ENCODE measurements at regions not wholly inside any gene's neighbourhood (a gene's known extent, or its start where the extent isn't known, plus 50 kb on each side); places are given as distances from the start of the nearest gene placed in this dataset.

DNA sequence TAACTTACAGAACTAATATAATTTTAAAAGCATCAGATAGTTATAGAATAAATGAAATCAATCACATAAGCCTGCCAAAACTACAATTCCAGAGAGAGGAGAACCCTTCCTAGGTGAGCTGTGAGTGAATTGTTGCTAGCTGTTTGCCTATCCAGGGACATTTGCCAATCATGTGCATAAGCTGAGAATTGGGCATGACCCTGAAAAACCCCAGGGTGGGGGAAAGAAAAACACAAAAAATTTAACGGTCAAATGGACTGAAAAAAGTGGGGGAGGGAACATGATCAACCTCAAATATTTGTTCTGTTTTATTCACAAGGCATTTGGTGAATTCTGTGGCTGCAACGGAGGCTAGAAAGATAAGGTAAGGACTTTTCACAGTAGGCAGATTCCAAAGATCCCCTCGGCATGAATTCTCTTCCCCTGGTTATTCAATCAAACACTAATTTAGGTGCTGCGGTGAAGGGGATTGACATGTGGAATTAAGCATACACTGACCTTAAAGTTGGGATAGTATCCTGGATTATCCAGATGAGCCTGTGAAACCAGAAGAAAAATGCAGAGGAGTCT lies 203.9 kb upstream of the RGPD4 start:
- Mint-ChIP-seq H3K9me3 (peaks cover 6% of the 10 kb centered on the region), H3K27me3 (no peaks in the 10 kb centered on the region), H3K36me3 (ENCODE audit: low read depth) (no peaks in the 10 kb centered on the region), H3K27ac (no peak overlapping the region), H3K4me1 (no peaks in the 10 kb centered on the region), H3K4me3 (no peak overlapping the region)
- intact Hi-C loops (cut with micrococcal nuclease), result no loop called here
- DNase-seq, result no peak

GRCh38 chr2:107625982-107626381 lies 200.7 kb upstream of the RGPD4 start:
- intact Hi-C loops (cut with micrococcal nuclease), result no loop called here
- no peaks in the 10 kb centered on the region for H3K27me3 Mint-ChIP-seq
- H3K27ac Mint-ChIP-seq, result no peak overlapping the region
- H3K36me3 Mint-ChIP-seq (ENCODE audit: low read depth), result no peaks in the 10 kb centered on the region
- DNase-seq, result no peak
- H3K4me1 Mint-ChIP-seq, result no peaks in the 10 kb centered on the region
- H3K4me3 Mint-ChIP-seq, result no peak overlapping the region
- H3K9me3 Mint-ChIP-seq, result peaks cover 4% of the 10 kb centered on the region

- Mint-ChIP-seq H3K36me3 (ENCODE audit: low read depth) (no peaks in the 10 kb centered on the region), H3K4me3 (no peak overlapping the region), H3K4me1 (no peaks in the 10 kb centered on the region), H3K9me3 (peaks cover 4% of the 10 kb centered on the region), H3K27ac (no peak overlapping the region), H3K27me3 (no peaks in the 10 kb centered on the region)
- intact Hi-C loops (cut with micrococcal nuclease), result no loop called here
- DNase-seq, result no peak
Observed at GRCh38 chr2:107627164-107627563, 199.5 kb upstream of the RGPD4 start.

DNA sequence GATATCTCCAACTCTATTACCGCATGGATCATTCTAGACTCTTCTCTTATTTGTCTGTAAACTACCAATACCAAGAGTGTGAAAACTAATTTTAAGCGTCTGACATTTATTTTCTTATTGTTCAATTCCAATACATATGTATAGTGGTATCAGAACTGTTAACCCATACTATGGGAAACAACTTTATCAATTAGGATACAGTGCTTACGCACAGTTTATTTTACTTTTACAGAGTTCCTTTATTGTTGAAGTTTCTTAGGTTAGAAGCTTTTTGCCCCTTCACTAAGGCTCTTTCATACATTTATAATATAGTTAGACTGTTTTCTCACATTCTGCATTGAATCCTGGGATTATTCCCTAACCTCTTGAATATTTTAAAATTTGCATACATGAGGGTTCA lies 198.8 kb upstream of the RGPD4 start:
- Mint-ChIP-seq H3K27ac (no peak overlapping the region), H3K4me1 (no peaks in the 10 kb centered on the region), H3K27me3 (no peaks in the 10 kb centered on the region), H3K9me3 (peaks cover 4% of the 10 kb centered on the region), H3K4me3 (no peak overlapping the region), H3K36me3 (ENCODE audit: low read depth) (no peaks in the 10 kb centered on the region)
- no peak for DNase-seq
- intact Hi-C loops (cut with micrococcal nuclease), result no loop called here

DNA sequence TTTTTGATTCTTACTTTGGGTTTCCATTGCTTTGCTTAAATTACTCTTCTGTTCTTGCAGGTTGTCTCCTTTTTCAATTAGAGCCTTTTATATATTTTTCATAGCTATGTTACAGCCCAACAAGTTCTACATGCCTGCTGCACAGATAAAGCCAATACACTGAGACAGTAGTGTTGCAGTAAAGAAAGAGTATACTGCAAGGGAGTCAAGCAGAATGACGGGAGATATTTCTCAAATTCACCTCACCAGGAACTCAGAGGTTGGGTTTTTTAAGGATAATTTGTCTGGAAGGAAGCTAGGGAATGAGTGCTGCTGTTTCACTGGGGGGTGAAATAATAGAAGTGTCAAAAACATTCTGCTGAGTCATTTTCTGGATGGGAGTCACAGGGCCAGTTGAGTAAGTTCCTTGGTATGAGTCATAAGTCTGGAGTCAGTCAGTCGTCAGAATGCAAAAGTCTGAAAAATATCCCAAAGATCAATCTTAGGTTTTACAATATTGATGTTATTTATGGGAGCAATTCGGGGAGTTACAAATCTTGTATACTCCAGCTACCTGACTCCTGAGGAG lies 193.0 kb upstream of the RGPD4 start:
- Mint-ChIP-seq H3K27ac (no peak overlapping the region), H3K36me3 (ENCODE audit: low read depth) (no peaks in the 10 kb centered on the region), H3K9me3 (peaks cover 3% of the 10 kb centered on the region), H3K4me1 (no peaks in the 10 kb centered on the region), H3K4me3 (no peak overlapping the region), H3K27me3 (no peaks in the 10 kb centered on the region)
- no peak for DNase-seq
- intact Hi-C loops (cut with micrococcal nuclease), result no loop called here

GRCh38 chr2:107634172-107634571 lies 192.5 kb upstream of the RGPD4 start:
- H3K27me3 Mint-ChIP-seq, result no peaks in the 10 kb centered on the region
- H3K4me1 Mint-ChIP-seq, result no peaks in the 10 kb centered on the region
- H3K4me3 Mint-ChIP-seq, result no peak overlapping the region
- no peaks in the 10 kb centered on the region for H3K36me3 Mint-ChIP-seq (ENCODE audit: low read depth)
- no peak overlapping the region for H3K27ac Mint-ChIP-seq
- no peak for DNase-seq
- intact Hi-C loops (cut with micrococcal nuclease), result no loop called here
- peaks cover 3% of the 10 kb centered on the region for H3K9me3 Mint-ChIP-seq

DNA sequence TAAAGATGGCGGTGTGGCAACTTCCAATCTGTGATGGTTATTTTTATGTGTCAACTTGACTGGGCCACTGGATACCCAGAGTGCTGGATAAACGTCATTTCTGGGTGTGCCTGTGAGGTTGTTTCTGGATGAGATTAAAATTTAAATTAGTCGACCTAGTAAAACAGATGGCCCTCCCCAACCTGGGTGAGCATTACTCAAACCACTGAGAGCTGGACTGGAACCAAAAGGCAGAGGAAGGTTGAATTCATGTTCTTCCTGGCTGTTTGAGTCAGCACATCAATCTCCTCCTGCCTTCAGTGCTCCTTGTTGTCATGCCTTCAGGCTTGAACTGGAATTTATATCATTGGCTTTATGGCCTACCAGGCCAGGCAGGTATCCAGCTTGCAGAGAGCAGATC lies 190.8 kb upstream of the RGPD4 start:
- H3K9me3 Mint-ChIP-seq, result peaks cover 3% of the 10 kb centered on the region

GRCh38 chr2:107645586-107645985 lies 181.1 kb upstream of the RGPD4 start:
- H3K4me1 Mint-ChIP-seq, result no peaks in the 10 kb centered on the region
- no peak overlapping the region for H3K27ac Mint-ChIP-seq
- no peaks in the 10 kb centered on the region for H3K36me3 Mint-ChIP-seq (ENCODE audit: low read depth)
- H3K4me3 Mint-ChIP-seq, result no peak overlapping the region
- intact Hi-C loops (cut with micrococcal nuclease), result no loop called here
- peaks cover 16% of the 10 kb centered on the region for H3K9me3 Mint-ChIP-seq
- H3K27me3 Mint-ChIP-seq, result no peaks in the 10 kb centered on the region
- no peak for DNase-seq

More for the DNA sequence above, 190.8 kb upstream of the RGPD4 start:
- no peaks in the 10 kb centered on the region for H3K4me1 Mint-ChIP-seq
- intact Hi-C loops (cut with micrococcal nuclease), result no loop called here
- no peak overlapping the region for H3K27ac Mint-ChIP-seq
- DNase-seq, result no peak
- no peaks in the 10 kb centered on the region for H3K36me3 Mint-ChIP-seq (ENCODE audit: low read depth)
- H3K27me3 Mint-ChIP-seq, result no peaks in the 10 kb centered on the region
- H3K4me3 Mint-ChIP-seq, result no peak overlapping the region

DNA sequence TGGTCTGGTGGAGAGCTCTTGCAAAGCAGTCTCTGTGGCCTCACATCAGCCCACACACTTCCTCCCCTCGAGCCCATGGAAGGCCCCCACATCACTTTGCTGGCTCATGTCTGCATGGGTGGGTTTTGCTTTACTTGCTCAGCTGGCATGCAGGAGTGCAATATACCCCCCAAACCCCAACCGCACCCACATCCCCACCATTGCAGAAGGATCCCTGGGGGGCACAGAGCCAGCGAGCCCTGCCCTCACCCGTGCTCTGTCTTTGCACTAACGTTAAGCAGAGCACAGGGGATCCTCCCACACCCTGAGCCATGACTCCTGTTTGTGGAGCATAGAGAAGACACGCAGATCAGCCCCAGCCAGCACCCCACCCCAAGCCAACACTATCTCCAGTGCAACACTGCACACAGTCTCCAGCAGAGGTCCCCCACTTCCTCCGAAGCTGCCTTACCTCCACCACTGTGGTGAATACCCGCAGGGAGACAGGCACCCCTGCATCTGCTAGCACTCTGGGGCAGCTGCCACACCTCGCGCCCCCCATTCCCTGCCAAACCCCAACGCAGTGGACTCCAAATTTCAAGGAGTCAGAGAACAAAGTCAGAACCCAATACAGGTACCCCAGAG lies 177.8 kb upstream of the RGPD4 start:
- Mint-ChIP-seq H3K36me3 (ENCODE audit: low read depth) (no peaks in the 10 kb centered on the region), H3K4me1 (no peaks in the 10 kb centered on the region), H3K27me3 (no peaks in the 10 kb centered on the region)

GRCh38 chr2:107657049-107657448 lies 169.6 kb upstream of the RGPD4 start:
- no peak for DNase-seq
- Mint-ChIP-seq H3K4me3 (no peak overlapping the region), H3K36me3 (ENCODE audit: low read depth) (no peaks in the 10 kb centered on the region), H3K27ac (no peak overlapping the region), H3K4me1 (no peaks in the 10 kb centered on the region), H3K9me3 (no peaks in the 10 kb centered on the region), H3K27me3 (no peaks in the 10 kb centered on the region)
- intact Hi-C loops (cut with micrococcal nuclease), result no loop called here

More for the DNA sequence above, 177.8 kb upstream of the RGPD4 start:
- no peak overlapping the region for H3K4me3 Mint-ChIP-seq
- intact Hi-C loops (cut with micrococcal nuclease), result no loop called here
- peaks cover 12% of the 10 kb centered on the region for H3K9me3 Mint-ChIP-seq
- no peak overlapping the region for H3K27ac Mint-ChIP-seq
- DNase-seq, result no peak

- H3K4me3 Mint-ChIP-seq, result no peak overlapping the region
- intact Hi-C loops (cut with micrococcal nuclease), result no loop called here
- no peaks in the 10 kb centered on the region for H3K4me1 Mint-ChIP-seq
- H3K9me3 Mint-ChIP-seq, result no peaks in the 10 kb centered on the region
- DNase-seq, result no peak
- no peak overlapping the region for H3K27ac Mint-ChIP-seq
- no peaks in the 10 kb centered on the region for H3K27me3 Mint-ChIP-seq
- H3K36me3 Mint-ChIP-seq (ENCODE audit: low read depth), result no peaks in the 10 kb centered on the region
Observed at GRCh38 chr2:107663632-107664031, 163.1 kb upstream of the RGPD4 start.

DNA sequence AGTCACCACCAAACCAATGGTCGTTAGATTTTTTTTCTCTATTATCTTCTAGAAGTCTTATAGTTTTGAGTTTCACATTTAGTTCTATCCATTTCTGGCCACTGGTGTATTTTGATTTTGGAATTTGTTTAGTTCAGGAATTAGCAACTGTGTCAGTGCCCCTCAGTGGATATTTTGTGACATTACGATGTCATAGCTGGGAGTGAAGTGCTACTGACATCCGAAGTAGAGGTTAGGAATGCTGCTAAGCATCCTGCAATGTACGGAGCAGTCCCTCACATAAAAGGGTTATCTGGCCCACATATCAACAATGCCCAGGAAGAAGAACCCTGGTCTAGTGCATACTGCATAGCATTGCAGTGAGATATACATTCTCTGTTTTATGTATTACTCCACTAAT lies 157.4 kb upstream of the RGPD4 start:
- no peak overlapping the region for H3K4me3 Mint-ChIP-seq
- no peak for DNase-seq
- H3K27ac Mint-ChIP-seq, result no peak overlapping the region
- no peaks in the 10 kb centered on the region for H3K27me3 Mint-ChIP-seq
- no peaks in the 10 kb centered on the region for H3K36me3 Mint-ChIP-seq (ENCODE audit: low read depth)
- no peaks in the 10 kb centered on the region for H3K4me1 Mint-ChIP-seq
- intact Hi-C loops (cut with micrococcal nuclease), result no loop called here
- H3K9me3 Mint-ChIP-seq, result peaks cover 5% of the 10 kb centered on the region

GRCh38 chr2:107681936-107682335 lies 144.8 kb upstream of the RGPD4 start:
- no peak overlapping the region for H3K4me3 Mint-ChIP-seq
- no peaks in the 10 kb centered on the region for H3K4me1 Mint-ChIP-seq
- no peaks in the 10 kb centered on the region for H3K27me3 Mint-ChIP-seq
- H3K36me3 Mint-ChIP-seq (ENCODE audit: low read depth), result no peaks in the 10 kb centered on the region
- no peak for DNase-seq
- no peak overlapping the region for H3K27ac Mint-ChIP-seq
- H3K9me3 Mint-ChIP-seq, result peaks cover 4% of the 10 kb centered on the region
- intact Hi-C loops (cut with micrococcal nuclease), result no loop called here

DNA sequence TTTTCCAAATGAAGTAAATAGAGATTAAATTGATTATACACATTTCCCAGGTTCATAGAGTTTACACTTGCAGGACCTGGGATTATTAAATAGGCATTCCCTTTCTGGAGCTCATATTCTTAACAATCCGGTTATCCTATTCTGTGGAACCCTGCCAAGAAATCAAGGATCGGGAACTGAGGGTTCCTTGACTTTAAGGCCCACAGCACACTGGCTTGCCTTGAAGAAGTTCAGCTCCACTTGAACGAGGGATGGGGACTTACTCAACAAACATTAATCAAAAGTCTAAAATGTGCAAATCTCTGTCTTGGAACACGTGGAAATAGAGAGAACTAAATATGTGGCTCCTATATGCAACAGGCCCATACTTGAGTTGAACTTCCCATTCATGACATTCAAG lies 142.3 kb upstream of the RGPD4 start:
- peaks cover 4% of the 10 kb centered on the region for H3K9me3 Mint-ChIP-seq
- no peaks in the 10 kb centered on the region for H3K36me3 Mint-ChIP-seq (ENCODE audit: low read depth)
- H3K27me3 Mint-ChIP-seq, result no peaks in the 10 kb centered on the region
- no peak overlapping the region for H3K27ac Mint-ChIP-seq
- no peaks in the 10 kb centered on the region for H3K4me1 Mint-ChIP-seq
- intact Hi-C loops (cut with micrococcal nuclease), result no loop called here
- DNase-seq, result no peak
- H3K4me3 Mint-ChIP-seq, result no peak overlapping the region
